ENCODE measurements at regions not wholly inside any gene's neighbourhood (a gene's known extent, or its start where the extent isn't known, plus 50 kb on each side); places are given as distances from the start of the nearest gene placed in this dataset.
A peak's percentile ranks its signal among the peaks of the same experiment; 100 is the strongest.

DNA sequence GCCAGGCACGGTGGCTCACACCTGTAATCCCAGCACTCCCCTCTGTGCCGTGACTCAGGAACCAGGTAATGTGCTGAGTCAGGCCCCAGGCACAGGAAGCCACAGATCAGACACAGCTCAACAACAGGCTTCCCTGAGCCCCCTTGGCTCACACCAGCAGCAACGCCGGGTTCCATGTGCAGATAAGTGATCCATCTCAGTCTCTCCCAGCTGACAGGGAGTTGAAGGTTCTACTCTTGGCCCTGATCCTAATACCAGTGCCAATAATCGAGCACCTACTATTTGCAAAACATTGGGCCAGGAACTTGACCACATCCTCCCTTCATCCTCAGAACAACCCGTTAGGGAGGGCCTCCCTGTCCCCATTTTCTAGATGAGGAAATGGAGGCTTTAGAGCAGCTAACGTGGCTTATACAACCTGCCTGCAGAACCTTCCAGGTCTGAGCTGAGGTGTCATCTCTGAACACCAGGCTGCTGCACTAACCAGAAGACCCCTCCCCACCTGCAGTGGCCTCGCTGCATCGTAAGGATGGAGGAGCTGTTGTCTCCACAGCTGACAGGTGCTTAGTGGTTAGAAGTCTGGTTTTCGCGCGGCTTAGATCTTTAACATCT lies 64.8 kb upstream of the AMZ2 start (continued):
- TF ChIP-seq, protein P1, sequence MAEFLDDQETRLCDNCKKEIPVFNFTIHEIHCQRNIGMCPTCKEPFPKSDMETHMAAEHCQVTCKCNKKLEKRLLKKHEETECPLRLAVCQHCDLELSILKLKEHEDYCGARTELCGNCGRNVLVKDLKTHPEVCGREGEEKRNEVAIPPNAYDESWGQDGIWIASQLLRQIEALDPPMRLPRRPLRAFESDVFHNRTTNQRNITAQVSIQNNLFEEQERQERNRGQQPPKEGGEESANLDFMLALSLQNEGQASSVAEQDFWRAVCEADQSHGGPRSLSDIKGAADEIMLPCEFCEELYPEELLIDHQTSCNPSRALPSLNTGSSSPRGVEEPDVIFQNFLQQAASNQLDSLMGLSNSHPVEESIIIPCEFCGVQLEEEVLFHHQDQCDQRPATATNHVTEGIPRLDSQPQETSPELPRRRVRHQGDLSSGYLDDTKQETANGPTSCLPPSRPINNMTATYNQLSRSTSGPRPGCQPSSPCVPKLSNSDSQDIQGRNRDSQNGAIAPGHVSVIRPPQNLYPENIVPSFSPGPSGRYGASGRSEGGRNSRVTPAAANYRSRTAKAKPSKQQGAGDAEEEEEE (CRISPR knock-in tag; IDR thresholded peaks at IDR 0.05; ENCODE audit: borderline replicate concordance), result no peak
- TF ChIP-seq NCOR1 (IDR thresholded peaks at IDR 0.05; ENCODE audit: borderline replicate concordance, low read length) (no peak), TCF7L2 (IDR thresholded peaks at IDR 0.05; ENCODE audit: low read depth, low read length) (no peak), SRSF9 (IDR thresholded peaks at IDR 0.05; ENCODE audit: borderline replicate concordance, insufficient read depth, low read depth, low read length, poor library complexity, severe bottlenecking) (no peak), PHF20 (CRISPR knock-in tag; IDR thresholded peaks at IDR 0.05) (no peak), ZEB1 (IDR thresholded peaks at IDR 0.05; ENCODE audit: insufficient replicate concordance, low read depth) (no peak), ATF1 (CRISPR knock-in tag; IDR thresholded peaks at IDR 0.05) (no peak), ZBTB1 (CRISPR knock-in tag; IDR thresholded peaks at IDR 0.05; ENCODE audit: borderline replicate concordance) (no peak), RELA (CRISPR knock-in tag; IDR thresholded peaks at IDR 0.05) (no peak), ZNF577 (CRISPR knock-in tag; IDR thresholded peaks at IDR 0.05; ENCODE audit: borderline replicate concordance, low read depth) (no peak), ZNF430 (CRISPR knock-in tag; IDR thresholded peaks at IDR 0.05) (no peak), ZNF777 (CRISPR knock-in tag; IDR thresholded peaks at IDR 0.05) (0 out of 2 replicates have a peak, but pooled peaks have one; percentile 30), ZNF878 (CRISPR knock-in tag; IDR thresholded peaks at IDR 0.05) (no peak), ZNF292 (CRISPR knock-in tag; IDR thresholded peaks at IDR 0.05; ENCODE audit: borderline replicate concordance, low read depth) (peak; percentile 65; the same call in 1 of the 2 replicates), FOSL2 (CRISPR knock-in tag; IDR thresholded peaks at IDR 0.05) (peak; percentile 40), ZSCAN22 (CRISPR knock-in tag; IDR thresholded peaks at IDR 0.05) (no peak), ZNF572 (CRISPR knock-in tag; IDR thresholded peaks at IDR 0.05) (peak; percentile 93; the same call in 1 of the 2 replicates), NFIB (CRISPR knock-in tag; IDR thresholded peaks at IDR 0.05; ENCODE audit: borderline replicate concordance) (no peak), TEAD3 (CRISPR knock-in tag; optimal IDR thresholded peaks at IDR 0.05; ENCODE audit: borderline replicate concordance) (peak; percentile 17), RAD51 (IDR thresholded peaks at IDR 0.05; ENCODE audit: borderline replicate concordance) (no peak), ZNF816 (CRISPR knock-in tag; IDR thresholded peaks at IDR 0.05; ENCODE audit: borderline replicate concordance) (no peak), ZNF619 (CRISPR knock-in tag; IDR thresholded peaks at IDR 0.05) (no peak), TAF1 (CRISPR knock-in tag; IDR thresholded peaks at IDR 0.05) (no peak), GABPB1 (CRISPR knock-in tag; IDR thresholded peaks at IDR 0.05) (peak; percentile 17; the same call in 1 of the 2 replicates)
- TF ChIP-seq, protein P2, sequence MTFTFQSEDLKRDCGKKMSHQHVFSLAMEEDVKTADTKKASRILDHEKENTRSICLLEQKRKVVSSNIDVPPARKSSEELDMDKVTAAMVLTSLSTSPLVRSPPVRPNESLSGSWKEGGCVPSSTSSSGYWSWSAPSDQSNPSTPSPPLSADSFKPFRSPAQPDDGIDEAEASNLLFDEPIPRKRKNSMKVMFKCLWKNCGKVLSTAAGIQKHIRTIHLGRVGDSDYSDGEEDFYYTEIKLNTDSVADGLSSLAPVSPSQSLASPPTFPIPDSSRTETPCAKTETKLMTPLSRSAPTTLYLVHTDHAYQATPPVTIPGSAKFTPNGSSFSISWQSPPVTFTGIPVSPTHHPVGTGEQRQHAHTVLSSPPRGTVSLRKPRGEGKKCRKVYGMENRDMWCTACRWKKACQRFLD (CRISPR knock-in tag; IDR thresholded peaks at IDR 0.05; ENCODE audit: borderline replicate concordance), result no peak
- TF ChIP-seq, protein P3, sequence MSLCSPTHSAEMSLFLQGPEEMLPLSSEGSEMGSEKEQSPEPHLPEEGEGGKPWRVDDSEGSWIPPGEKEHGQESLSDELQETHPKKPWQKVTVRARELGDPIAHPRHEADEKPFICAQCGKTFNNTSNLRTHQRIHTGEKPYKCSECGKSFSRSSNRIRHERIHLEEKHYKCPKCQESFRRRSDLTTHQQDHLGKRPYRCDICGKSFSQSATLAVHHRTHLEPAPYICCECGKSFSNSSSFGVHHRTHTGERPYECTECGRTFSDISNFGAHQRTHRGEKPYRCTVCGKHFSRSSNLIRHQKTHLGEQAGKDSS (CRISPR knock-in tag; IDR thresholded peaks at IDR 0.05; ENCODE audit: borderline replicate concordance, low read depth), result no peak
- TF ChIP-seq, protein P4, sequence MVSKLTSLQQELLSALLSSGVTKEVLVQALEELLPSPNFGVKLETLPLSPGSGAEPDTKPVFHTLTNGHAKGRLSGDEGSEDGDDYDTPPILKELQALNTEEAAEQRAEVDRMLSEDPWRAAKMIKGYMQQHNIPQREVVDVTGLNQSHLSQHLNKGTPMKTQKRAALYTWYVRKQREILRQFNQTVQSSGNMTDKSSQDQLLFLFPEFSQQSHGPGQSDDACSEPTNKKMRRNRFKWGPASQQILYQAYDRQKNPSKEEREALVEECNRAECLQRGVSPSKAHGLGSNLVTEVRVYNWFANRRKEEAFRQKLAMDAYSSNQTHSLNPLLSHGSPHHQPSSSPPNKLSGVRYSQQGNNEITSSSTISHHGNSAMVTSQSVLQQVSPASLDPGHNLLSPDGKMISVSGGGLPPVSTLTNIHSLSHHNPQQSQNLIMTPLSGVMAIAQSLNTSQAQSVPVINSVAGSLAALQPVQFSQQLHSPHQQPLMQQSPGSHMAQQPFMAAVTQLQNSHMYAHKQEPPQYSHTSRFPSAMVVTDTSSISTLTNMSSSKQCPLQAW (CRISPR knock-in tag; IDR thresholded peaks at IDR 0.05), result peak; percentile 48; the same call in 1 of the 2 replicates

Measured in HepG2 (cell line).